GM19324 (cell line): ENCODE measurements at regions not wholly inside any gene's neighbourhood (a gene's known extent, or its start where the extent isn't known, plus 50 kb on each side); places are given as distances from the start of the nearest gene placed in this dataset.

ENCODE experiments used
- ATAC-seq: cut with Tn5 transposase; IDR thresholded peaks from one replicate; pipeline ENCODE4 v1.9.1; 2021; ENCODE audit warnings: mild to moderate bottlenecking, moderate library complexity; ENCODE audit not compliant: unreplicated experiment, low FRiP score

- ATAC-seq: no peak
Observed at GRCh38 chr7:30212701-30213111, 71.7 kb upstream of the ZNRF2 start.

- ATAC-seq: no peak
Observed at GRCh38 chr7:30213637-30214036, 70.8 kb upstream of the ZNRF2 start.

- ATAC-seq: no peak
Observed at GRCh38 chr7:30214651-30215137, 69.7 kb upstream of the ZNRF2 start.

- ATAC-seq: no peak
Observed at GRCh38 chr7:30221764-30222163, 62.6 kb upstream of the ZNRF2 start.

- ATAC-seq: no peak
Observed at GRCh38 chr7:30222515-30223215, 61.7 kb upstream of the ZNRF2 start.

GRCh38 chr7:30223896-30224295, 60.5 kb upstream of the ZNRF2 start:
- no peak for ATAC-seq

- ATAC-seq: no peak
Observed at GRCh38 chr7:30224511-30225062, 59.8 kb upstream of the ZNRF2 start.

- ATAC-seq: peak; percentile 64
Observed at GRCh38 chr7:30225863-30226613, 58.4 kb upstream of the ZNRF2 start.

GRCh38 chr7:30226614-30227268, 57.7 kb upstream of the ZNRF2 start:
- ATAC-seq: no peak

- ATAC-seq: no peak
Observed at GRCh38 chr7:30231271-30231670, 53.1 kb upstream of the ZNRF2 start.

GRCh38 chr7:30232391-30232790, 52.0 kb upstream of the ZNRF2 start:
- ATAC-seq: no peak
